NCI-H510A (cell line): ENCODE measurements at regions not wholly inside any gene's neighbourhood (a gene's known extent, or its start where the extent isn't known, plus 50 kb on each side); places are given as distances from the start of the nearest gene placed in this dataset.

Experiments
- DNase-seq: peaks from one replicate; lab custom pipeline; 2025; lab: John Stamatoyannopoulos, UW

GRCh38 chr5:116848954-116849581, 274.4 kb upstream of the SEMA6A start:
- DNase-seq: no peak

DNA sequence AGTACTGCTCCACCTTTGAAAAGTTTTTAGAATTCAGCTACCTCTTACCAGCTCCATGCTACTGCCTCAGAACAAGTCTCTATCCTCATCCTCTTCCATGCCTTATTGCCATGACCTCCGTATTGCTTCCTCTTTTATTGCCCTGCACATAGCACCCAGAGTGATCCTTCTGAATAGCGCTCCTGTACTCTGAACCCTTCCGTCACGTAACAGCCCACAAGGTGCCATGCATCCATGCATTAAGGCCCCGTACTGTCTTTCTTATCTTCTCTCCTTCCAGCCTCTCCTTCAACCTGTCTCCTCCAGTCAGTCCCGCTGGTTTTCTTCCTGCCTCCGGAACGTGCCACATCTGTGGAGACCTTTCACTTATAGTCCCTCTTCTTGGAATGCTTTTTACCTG, 273.3 kb upstream of the SEMA6A start:
- DNase-seq: no peak

DNA sequence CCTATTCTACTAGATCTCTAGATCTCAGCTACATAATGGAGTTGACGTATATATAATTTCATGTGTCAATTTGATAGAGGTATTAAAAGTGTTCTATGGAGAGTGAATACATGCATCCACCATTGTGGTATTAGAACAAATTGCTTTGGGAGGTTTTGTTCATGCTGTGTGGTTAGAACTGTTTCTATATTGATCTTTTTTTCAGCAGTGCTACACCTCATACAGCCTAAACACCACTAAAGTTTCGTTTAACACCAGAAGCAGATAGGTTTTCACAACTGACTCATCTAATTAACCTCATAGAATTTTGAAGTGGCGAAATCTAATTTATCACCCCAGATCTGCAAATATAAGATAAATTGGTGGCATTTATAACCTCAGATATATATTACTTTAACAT, 269.4 kb upstream of the SEMA6A start:
- no peak for DNase-seq

DNA sequence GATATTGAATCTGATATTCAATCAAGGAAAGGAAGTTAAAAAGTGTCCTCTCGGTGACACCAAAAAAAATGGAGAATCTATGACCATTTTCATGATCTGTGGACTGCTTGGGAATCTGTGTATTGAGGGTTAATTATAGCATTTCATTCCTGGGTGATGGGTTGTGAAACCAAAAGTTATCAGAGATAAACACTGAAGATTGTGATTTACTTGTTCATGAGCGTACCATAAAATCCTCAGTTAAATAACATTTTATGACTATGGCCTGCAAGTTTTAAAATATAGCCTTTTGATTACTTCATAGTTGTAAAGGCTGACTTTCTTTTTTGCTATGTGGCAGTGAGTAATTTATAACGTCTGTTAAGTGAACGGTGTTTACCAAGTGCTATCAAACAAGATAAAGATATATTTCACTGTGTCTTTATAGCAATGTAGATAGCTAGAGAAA, 267.9 kb upstream of the SEMA6A start:
- no peak for DNase-seq

GRCh38 chr5:116841734-116842133, 267.1 kb upstream of the SEMA6A start:
- no peak for DNase-seq

GRCh38 chr5:116838011-116838536, 263.5 kb upstream of the SEMA6A start:
- DNase-seq: no peak

DNA sequence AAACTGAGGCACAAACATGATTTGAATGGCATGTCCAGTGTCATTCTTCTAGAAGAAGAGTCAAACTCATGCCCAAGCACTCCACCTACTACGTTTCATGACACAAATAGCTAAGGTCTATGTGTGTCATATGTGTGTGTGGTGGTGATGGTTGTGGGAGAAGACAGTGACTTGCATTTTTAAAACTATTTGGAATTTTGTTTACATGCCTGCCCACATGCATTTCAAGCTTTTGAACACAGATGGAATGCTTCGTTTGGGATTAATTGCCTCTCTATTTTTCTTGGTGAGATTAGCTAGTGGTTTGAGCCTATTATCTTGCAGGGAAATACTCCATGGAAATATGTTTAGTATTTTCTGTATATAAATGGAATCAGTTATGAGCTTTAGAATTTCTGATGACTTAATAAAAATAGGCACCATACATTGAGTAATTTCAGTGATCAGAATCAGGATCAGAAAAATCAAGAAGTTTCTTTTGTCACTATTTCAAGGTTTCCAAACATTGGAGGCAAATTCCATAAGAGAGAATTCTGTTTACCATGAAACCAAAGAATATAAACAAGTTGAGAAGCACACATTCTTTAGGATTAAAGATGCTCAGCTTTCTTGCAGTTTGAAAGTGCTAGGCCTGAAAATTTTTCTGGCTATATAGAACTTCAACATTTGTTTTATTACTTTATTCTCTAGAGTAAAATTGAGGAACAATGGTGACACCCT, 260.3 kb upstream of the SEMA6A start:
- no peak for DNase-seq

GRCh38 chr5:116830079-116830478, 255.5 kb upstream of the SEMA6A start:
- no peak for DNase-seq

- no peak for DNase-seq
Observed at GRCh38 chr5:116827078-116827477, 252.5 kb upstream of the SEMA6A start.

- DNase-seq: no peak
Observed at GRCh38 chr5:116825486-116825885, 250.9 kb upstream of the SEMA6A start.

DNA sequence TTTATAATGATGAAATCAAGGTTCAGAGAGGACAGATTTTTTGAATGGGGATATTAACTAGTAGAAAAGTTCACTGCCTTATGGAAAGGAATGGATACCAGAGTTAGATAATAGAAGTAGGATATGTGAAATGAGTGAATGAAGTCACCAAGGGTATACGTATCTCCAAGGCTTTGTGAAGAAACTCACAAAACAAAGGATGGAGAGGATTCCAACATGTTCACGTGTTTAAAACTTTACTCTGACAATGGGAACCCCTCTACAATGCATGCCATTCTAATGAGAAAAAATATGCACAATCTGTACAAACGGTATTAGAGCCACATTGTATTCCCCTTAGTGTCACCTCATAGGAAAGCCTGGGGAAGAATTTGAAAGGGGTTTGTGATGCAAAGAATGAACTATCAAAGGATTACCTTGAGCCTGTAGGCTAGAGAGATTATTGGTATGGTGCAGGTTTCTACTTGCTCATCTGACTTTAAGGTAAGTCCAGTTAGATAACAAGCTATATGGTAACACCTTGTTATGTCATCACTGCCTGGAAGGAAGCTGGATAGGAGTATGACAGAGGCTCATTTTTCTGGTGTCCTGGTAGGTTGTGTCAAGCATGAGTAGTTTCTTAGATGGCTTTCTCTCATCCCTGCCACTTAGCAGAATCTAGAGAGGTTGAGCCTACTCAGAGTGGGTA, 250.3 kb upstream of the SEMA6A start:
- DNase-seq: no peak

DNA sequence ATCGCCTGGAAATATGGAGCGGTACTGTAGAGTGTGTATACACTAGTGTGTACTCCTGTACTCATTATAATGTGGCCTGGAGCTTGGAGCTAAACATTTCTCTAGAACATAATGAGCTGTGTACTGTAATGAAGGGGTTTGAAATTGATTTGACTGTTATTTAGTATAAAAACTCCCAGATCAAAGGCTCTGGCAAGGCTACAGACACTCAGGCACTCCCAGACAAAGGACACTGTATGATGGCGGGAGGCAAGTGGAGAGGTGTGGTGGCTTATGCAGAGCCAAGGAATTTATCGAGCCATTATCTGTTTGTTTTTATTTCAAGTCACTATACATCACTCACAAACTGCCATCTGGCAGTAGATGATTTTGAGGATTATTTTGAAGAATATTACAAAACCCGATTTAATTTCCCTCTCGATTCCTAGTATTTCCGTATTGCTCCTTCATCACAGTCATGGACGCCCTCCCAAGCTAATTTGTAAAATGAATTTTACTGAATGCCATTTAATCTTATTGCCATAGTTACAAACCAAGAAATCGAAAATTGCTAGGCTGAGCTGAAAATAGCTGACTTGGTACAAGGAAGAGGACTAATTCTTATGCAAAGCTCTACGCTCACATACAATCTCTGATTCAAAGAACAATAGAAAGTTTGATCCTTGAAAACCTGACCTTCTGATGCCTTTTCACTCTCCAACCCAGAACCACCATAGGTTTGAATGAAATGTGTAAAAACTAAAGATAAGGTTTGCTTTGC, 240.2 kb upstream of the SEMA6A start:
- no peak for DNase-seq

DNA sequence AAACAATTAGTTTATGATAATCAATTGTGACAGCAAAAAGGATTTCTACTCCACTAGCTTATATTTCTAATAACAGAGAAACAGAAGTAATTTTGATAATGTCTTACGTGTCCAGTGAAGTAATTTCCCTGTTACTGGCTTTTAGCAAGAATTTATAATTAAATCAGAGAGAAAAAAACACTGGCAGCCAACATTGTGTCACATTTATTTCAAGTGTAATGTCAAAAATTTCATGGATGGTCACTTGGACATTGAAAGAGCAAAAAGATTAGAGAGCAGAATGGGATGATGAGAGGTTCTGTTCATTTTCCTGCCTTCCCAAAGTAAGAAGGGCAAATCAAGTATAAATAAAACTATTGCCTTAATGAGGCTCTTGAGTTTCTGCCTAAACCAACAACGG, 239.3 kb upstream of the SEMA6A start:
- DNase-seq: no peak

DNA sequence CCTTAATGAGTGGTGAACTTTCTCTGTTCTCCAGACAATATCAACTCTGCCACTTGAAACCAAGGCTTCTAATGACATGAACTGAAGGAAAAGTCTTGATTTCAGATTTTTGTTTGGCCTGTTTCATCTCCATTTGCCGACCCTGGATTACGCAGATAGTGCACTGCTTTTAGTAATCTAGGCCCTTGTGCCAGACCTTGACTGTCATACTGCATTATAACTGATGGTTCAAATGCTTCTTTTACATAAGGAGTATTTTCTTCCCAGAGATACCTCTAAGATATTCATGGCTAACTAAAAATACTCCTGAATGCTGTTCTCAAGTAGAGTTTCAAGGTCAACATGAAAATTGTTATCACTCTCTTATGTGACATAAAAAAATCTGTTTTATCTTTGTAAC, 238.7 kb upstream of the SEMA6A start:
- no peak for DNase-seq

- DNase-seq: no peak
Observed at GRCh38 chr5:116810951-116811350, 236.3 kb upstream of the SEMA6A start.

DNA sequence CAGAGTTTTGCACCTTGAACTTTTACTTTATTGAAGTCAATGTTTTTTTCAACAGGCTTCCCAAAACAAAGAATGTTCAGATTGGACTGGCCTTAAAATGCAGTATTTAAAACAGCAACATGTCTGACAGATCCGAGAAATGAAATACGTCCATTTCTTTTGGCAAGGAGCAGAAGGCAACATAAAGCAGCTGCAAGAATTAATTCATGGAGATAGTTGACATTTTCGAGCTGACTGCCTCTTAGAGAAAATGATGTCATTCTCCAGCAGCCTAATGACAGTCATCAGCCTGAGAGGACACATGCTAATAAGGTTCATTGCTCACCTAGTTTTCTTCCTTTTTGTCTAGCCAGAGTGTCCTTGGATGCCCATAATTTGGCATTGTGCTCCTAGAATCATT, 232.2 kb upstream of the SEMA6A start:
- DNase-seq: no peak

DNA sequence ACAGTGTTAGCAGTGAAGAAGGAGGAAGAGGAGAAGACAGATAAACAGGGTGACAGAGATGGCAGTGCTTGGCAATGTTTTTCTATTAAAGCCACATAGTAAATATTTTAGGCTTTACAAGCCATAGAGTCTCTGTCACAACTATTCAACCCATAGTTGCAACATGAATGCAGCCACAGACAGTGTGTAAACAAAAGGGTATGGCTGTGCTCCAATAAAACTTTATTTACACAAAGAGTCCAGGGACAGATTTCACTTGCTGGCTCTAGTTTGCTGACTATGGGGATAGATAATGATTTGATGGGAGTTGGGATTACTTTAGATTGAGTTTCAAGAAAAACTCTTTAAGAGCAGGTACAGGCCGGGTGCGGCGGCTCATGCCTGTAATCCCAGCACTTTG, 224.8 kb upstream of the SEMA6A start:
- no peak for DNase-seq

DNA sequence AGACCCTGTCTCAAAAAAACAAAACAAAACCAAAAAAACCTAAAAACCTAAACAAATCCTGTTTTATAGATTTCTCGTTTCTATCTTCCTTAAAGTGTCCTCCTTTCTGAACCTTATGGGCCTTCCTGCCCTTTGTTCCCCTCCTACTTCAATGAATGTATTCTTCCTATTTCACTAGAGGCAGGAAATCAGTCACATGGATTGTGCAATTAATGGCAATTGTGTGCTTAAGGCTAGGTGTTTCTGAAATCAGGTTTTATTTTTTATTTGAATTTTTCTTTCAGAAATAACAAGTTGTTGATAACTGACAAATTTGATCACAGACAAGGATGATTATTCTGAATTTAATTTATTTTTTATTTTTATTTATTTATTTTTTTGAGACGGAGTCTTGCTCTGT, 220.6 kb upstream of the SEMA6A start:
- no peak for DNase-seq

GRCh38 chr5:116789522-116789921, 214.9 kb upstream of the SEMA6A start:
- no peak for DNase-seq

GRCh38 chr5:116788851-116789403, 214.3 kb upstream of the SEMA6A start:
- DNase-seq: no peak

GRCh38 chr5:116787570-116787969, 212.9 kb upstream of the SEMA6A start:
- no peak for DNase-seq

DNA sequence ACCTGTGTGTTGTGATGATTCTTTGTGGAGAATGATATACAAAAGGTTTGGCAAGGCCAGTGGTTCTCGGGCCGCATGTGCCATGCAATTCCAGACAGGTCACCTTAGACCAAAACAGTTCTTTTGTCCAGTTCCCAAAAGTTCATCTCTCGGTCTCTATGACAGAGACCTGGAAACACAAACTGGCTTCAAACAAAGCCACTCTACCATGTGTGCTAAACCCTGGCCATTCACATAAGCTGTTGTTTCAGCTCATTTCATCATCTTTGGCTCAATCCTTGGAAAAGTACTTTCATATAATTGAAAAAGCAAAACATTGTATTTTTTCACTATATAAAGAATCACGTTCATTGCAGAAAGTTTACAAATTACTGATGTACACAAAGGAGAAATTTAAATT, 210.5 kb upstream of the SEMA6A start:
- DNase-seq: no peak
